ENCODE measurements at regions not wholly inside any gene's neighbourhood (a gene's known extent, or its start where the extent isn't known, plus 50 kb on each side); places are given as distances from the start of the nearest gene placed in this dataset.

DNA sequence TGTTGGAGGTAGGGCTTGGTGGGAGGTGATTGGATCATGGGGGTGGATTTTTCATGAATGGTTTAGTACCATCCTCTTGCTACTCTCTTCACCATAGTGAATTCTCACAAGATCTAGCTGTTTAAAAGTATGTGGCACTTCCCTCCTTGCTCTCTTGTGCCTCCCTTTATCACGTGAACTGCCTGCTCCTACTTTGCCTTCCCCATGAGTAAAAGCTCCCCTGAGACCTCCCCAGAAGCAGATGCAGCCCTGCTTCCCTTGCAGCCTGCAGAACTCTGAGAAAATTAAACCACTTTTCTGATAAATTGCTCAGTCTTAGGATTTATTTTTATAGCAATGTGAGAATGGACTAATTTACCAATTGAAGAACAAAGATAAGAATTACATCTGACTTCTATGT is 223.1 kb downstream of the RNF144A start:
- H3K9me3 ChIP-seq (replicated peaks in 1 of 3): no peaks in the 10 kb centered on the region
- DNase-seq: no peak
- no peak overlapping the region for H3K4me3 ChIP-seq
- H3K27me3 ChIP-seq: no peaks in the 10 kb centered on the region
- H3K4me1 ChIP-seq (replicated peaks in 1 of 2): no peaks in the 10 kb centered on the region
- TF ChIP-seq, protein P1, sequence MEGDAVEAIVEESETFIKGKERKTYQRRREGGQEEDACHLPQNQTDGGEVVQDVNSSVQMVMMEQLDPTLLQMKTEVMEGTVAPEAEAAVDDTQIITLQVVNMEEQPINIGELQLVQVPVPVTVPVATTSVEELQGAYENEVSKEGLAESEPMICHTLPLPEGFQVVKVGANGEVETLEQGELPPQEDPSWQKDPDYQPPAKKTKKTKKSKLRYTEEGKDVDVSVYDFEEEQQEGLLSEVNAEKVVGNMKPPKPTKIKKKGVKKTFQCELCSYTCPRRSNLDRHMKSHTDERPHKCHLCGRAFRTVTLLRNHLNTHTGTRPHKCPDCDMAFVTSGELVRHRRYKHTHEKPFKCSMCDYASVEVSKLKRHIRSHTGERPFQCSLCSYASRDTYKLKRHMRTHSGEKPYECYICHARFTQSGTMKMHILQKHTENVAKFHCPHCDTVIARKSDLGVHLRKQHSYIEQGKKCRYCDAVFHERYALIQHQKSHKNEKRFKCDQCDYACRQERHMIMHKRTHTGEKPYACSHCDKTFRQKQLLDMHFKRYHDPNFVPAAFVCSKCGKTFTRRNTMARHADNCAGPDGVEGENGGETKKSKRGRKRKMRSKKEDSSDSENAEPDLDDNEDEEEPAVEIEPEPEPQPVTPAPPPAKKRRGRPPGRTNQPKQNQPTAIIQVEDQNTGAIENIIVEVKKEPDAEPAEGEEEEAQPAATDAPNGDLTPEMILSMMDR (IDR thresholded peaks at IDR 0.05): no peak
- no peak for TF ChIP-seq POLR2A (IDR thresholded peaks at IDR 0.05)
- 57 to 64% (median 58%) methylated on average over 1 of the region's 1 CpG for WGBS, 4 donors
- intact Hi-C loops (cut with DNase I): no loop called here
- H3K27ac ChIP-seq: no peak overlapping the region
- H3K36me3 ChIP-seq (replicated peaks in 1 of 2): no peaks in the 10 kb centered on the region

GRCh38 chr2:7145707-7146106 is 228.5 kb downstream of the RNF144A start:
- intact Hi-C loops (cut with DNase I): no loop called here
- H3K4me1 ChIP-seq (replicated peaks in 1 of 2): no peaks in the 10 kb centered on the region

DNA sequence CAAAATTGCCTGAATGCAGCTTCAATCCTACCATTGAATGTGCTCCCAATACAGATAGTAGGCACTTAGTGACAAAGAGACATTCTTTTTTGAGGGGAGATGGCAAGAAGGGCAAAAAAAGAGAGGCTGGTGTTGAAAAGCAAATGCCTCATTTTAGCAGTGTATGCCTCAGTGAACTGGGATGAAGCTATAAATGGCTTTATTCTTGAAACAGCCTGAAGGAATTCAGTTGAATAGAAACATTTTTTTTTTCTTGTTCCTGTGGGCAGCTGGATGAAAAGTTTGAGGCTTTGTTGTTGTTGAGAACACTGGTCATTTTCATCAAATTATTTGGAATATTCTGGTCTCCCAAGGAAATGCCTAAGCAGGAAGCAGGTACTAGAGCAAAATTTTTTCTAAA is 228.9 kb downstream of the RNF144A start:
- intact Hi-C loops (cut with DNase I): no loop called here
- DNase-seq: no peak
- Histone ChIP-seq H3K27me3 (no peaks in the 10 kb centered on the region), H3K36me3 (replicated peaks in 1 of 2) (no peaks in the 10 kb centered on the region), H3K4me3 (no peak overlapping the region), H3K9me3 (replicated peaks in 1 of 3) (no peaks in the 10 kb centered on the region), H3K4me1 (replicated peaks in 1 of 2) (no peaks in the 10 kb centered on the region), H3K27ac (no peak overlapping the region)
- TF ChIP-seq POLR2A (IDR thresholded peaks at IDR 0.05): no peak
- TF ChIP-seq, protein P1 (IDR thresholded peaks at IDR 0.05): no peak

More at GRCh38 chr2:7145707-7146106, 228.5 kb downstream of the RNF144A start:
- no peak overlapping the region for H3K4me3 ChIP-seq
- TF ChIP-seq, protein P1 (IDR thresholded peaks at IDR 0.05): no peak
- no peak for TF ChIP-seq POLR2A (IDR thresholded peaks at IDR 0.05)
- H3K9me3 ChIP-seq (replicated peaks in 1 of 3): no peaks in the 10 kb centered on the region
- no peak overlapping the region for H3K27ac ChIP-seq
- H3K27me3 ChIP-seq: no peaks in the 10 kb centered on the region
- no peaks in the 10 kb centered on the region for H3K36me3 ChIP-seq (replicated peaks in 1 of 2)
- DNase-seq: no peak

GRCh38 chr2:7154656-7155055 is 237.4 kb downstream of the RNF144A start:
- DNase-seq: no peak
- Histone ChIP-seq H3K4me1 (replicated peaks in 1 of 2) (no peaks in the 10 kb centered on the region), H3K36me3 (replicated peaks in 1 of 2) (no peaks in the 10 kb centered on the region), H3K27ac (no peak overlapping the region), H3K9me3 (replicated peaks in 1 of 3) (peaks cover 0 to 8% (median 0%) of the 10 kb centered on the region in 3 donors), H3K4me3 (no peak overlapping the region), H3K27me3 (no peaks in the 10 kb centered on the region)
- WGBS, 4 donors: 86 to 100% (median 98%) methylated on average over 1 of the region's 1 CpG
- TF ChIP-seq POLR2A (IDR thresholded peaks at IDR 0.05): no peak
- intact Hi-C loops (cut with DNase I): no loop called here

DNA sequence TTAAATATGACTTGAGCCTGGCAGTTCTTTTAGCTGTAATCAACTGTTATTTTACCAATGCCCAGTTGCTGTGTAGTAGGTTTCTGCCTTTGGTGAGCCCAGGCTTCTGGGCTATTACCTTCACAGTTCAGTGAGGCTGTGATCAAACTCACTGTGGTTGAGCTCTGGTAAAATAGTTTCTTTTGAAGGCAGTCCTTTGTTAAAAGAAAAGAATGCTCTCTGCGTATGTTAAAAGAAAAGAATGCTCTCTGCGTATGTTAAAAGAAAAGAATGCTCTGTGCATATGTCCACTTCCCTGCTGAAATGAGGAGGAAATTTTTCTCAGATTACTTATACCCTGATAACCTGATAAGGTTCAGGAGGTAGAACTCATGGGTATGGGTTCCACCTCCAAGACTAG is 244.3 kb downstream of the RNF144A start:
- no peak overlapping the region for H3K4me3 ChIP-seq
- no peak for DNase-seq
- H3K27me3 ChIP-seq: no peaks in the 10 kb centered on the region
- H3K36me3 ChIP-seq (replicated peaks in 1 of 2): no peaks in the 10 kb centered on the region
- intact Hi-C loops (cut with DNase I): no loop called here
- WGBS, 4 donors: 85 to 97% (median 91%) methylated on average over 2 of the region's 2 CpGs
- H3K27ac ChIP-seq: no peak overlapping the region
- TF ChIP-seq POLR2A (IDR thresholded peaks at IDR 0.05): no peak
- TF ChIP-seq, protein P1 (IDR thresholded peaks at IDR 0.05): no peak
- peaks cover 0 to 7% (median 0%) of the 10 kb centered on the region in 3 donors for H3K9me3 ChIP-seq (replicated peaks in 1 of 3)
- no peaks in the 10 kb centered on the region for H3K4me1 ChIP-seq (replicated peaks in 1 of 2)

Data from adrenal gland (tissue), 9 donors.